Sigmoid colon (tissue), 4 donors: ENCODE measurements at regions not wholly inside any gene's neighbourhood (a gene's known extent, or its start where the extent isn't known, plus 50 kb on each side); places are given as distances from the start of the nearest gene placed in this dataset.

Experiments used
- CTCF ChIP-seq, 4 experiments: fragments of 450-650 bp in 3 of 4; fragments of 200-600 bp in 1 of 4; IDR thresholded peaks; one replicate each; pipeline ENCODE4 v1.5.1; 2016 to 2019; ENCODE audit warnings: antibody characterized with exemption in 4 of 4, mild to moderate bottlenecking in 3 of 4, moderate library complexity in 2 of 4
- POLR2A ChIP-seq, 2 donors: fragments of 450-650 bp; IDR thresholded peaks; one replicate each; pipeline ENCODE4 v1.6.1; 2016; ENCODE audit warnings: antibody characterized with exemption in 2 of 2, mild to moderate bottlenecking in 2 of 2, moderate library complexity in 2 of 2
- POLR2AphosphoS5 ChIP-seq, 4 donors: sonication (generic); formaldehyde crosslinking; IDR thresholded peaks; one replicate each; pipeline ENCODE4 v1.6.1; 2017; ENCODE audit warnings: antibody characterized with exemption in 4 of 4

- TF ChIP-seq CTCF (IDR thresholded peaks at IDR 0.05) (no peak), POLR2A (IDR thresholded peaks at IDR 0.05) (no peak), POLR2AphosphoS5 (IDR thresholded peaks at IDR 0.05) (no peak)
Observed at GRCh38 chr2:122114421-122114820, 359.0 kb downstream of the TSN start.
